Urothelium cell line (cell line): ENCODE measurements at regions not wholly inside any gene's neighbourhood (a gene's known extent, or its start where the extent isn't known, plus 50 kb on each side); places are given as distances from the start of the nearest gene placed in this dataset.

Experiments
- DNase-seq: peaks from one replicate; pipeline ENCODE4 v3.0.0; 2011; ENCODE audit warnings: low spot score, mixed read lengths
- FAIRE-seq: peaks from 2 replicates; lab custom pipeline; 2011; peaks lifted over from hg19 to GRCh38; lab: Jason Lieb, UNC

GRCh38 chr2:18104595-18105224 is 226.2 kb downstream of the KCNS3 start:
- DNase-seq = no peak
- FAIRE-seq = no peak

GRCh38 chr2:18096836-18097405 is 218.5 kb downstream of the KCNS3 start:
- no peak for DNase-seq
- FAIRE-seq = no peak

- DNase-seq = no peak
- no peak for FAIRE-seq
Observed at GRCh38 chr2:18094277-18094676, 215.8 kb downstream of the KCNS3 start.

GRCh38 chr2:18093196-18093595 is 214.7 kb downstream of the KCNS3 start:
- no peak for DNase-seq
- FAIRE-seq = no peak

GRCh38 chr2:18092760-18093159 is 214.3 kb downstream of the KCNS3 start:
- FAIRE-seq (peak; percentile 48), DNase-seq (no peak)

- no peak for FAIRE-seq
- DNase-seq = no peak
Observed at GRCh38 chr2:18085593-18085992, 207.1 kb downstream of the KCNS3 start.

- no peak for DNase-seq
- FAIRE-seq = no peak
Observed at GRCh38 chr2:18084376-18084775, 205.9 kb downstream of the KCNS3 start.

- no peak for FAIRE-seq
- no peak for DNase-seq
Observed at GRCh38 chr2:18083806-18084205, 205.3 kb downstream of the KCNS3 start.

GRCh38 chr2:18078216-18078615 is 199.7 kb downstream of the KCNS3 start:
- FAIRE-seq = no peak

GRCh38 chr2:18077704-18078103 is 199.2 kb downstream of the KCNS3 start:
- DNase-seq (peak; percentile 68), FAIRE-seq (no peak)

More at GRCh38 chr2:18078216-18078615, 199.7 kb downstream of the KCNS3 start:
- no peak for DNase-seq

GRCh38 chr2:18077231-18077630 is 198.8 kb downstream of the KCNS3 start:
- FAIRE-seq (no peak), DNase-seq (no peak)

GRCh38 chr2:18074476-18074875 is 196.0 kb downstream of the KCNS3 start:
- DNase-seq (no peak), FAIRE-seq (no peak)

GRCh38 chr2:18073601-18074000 is 195.1 kb downstream of the KCNS3 start:
- FAIRE-seq (no peak), DNase-seq (no peak)

GRCh38 chr2:18067588-18068384 is 189.3 kb downstream of the KCNS3 start:
- DNase-seq = no peak
- FAIRE-seq = no peak

- FAIRE-seq = no peak
Observed at GRCh38 chr2:18066894-18067293, 188.4 kb downstream of the KCNS3 start.

GRCh38 chr2:18066066-18066465 is 187.6 kb downstream of the KCNS3 start:
- DNase-seq (no peak), FAIRE-seq (no peak)

More at GRCh38 chr2:18066894-18067293, 188.4 kb downstream of the KCNS3 start:
- DNase-seq = no peak

- DNase-seq (no peak), FAIRE-seq (no peak)
Observed at GRCh38 chr2:18065249-18065648, 186.8 kb downstream of the KCNS3 start.

- FAIRE-seq (no peak), DNase-seq (no peak)
Observed at GRCh38 chr2:18063826-18064470, 185.5 kb downstream of the KCNS3 start.

GRCh38 chr2:18062892-18063291 is 184.4 kb downstream of the KCNS3 start:
- DNase-seq (no peak), FAIRE-seq (no peak)

- no peak for DNase-seq
- no peak for FAIRE-seq
Observed at GRCh38 chr2:18061717-18062116, 183.2 kb downstream of the KCNS3 start.

- no peak for DNase-seq
- FAIRE-seq = no peak
Observed at GRCh38 chr2:18057657-18058056, 179.2 kb downstream of the KCNS3 start.
